HepG2 (cell line): ENCODE measurements at regions not wholly inside any gene's neighbourhood (a gene's known extent, or its start where the extent isn't known, plus 50 kb on each side); places are given as distances from the start of the nearest gene placed in this dataset.
A peak's percentile ranks its signal among the peaks of the same experiment; 100 is the strongest.

Source experiments
- ATAC-seq: fragments of 200-7000 bp; cut with Tn5 transposase; 3 replicates; pipeline ENCODE4 v1.9.1; 2020; ENCODE audit warnings: mild to moderate bottlenecking, moderate library complexity
- BruUV-seq: library from RNA; stranded (reverse); fragments of 400-500 nt; replicated peaks from 2 replicates; lab custom pipeline; 2021; lab: Mats Ljungman, UMichigan
- CTCF ChIA-PET: fragments of 300-600 bp; formaldehyde crosslinking; extraction: SDS; loops from one replicate; lab custom pipeline; 2021; ENCODE audit warnings: low total read pairs, inconsistent platforms, low intra/inter-chr PET ratio; lab: Yijun Ruan, JAX
- POLR2A ChIA-PET: fragments of 350-600 bp; sonication (Branson Sonifier 250); formaldehyde crosslinking; loops from one replicate; lab custom pipeline; 2020; ENCODE audit warnings: antibody characterized with exemption, inconsistent platforms; lab: Yijun Ruan, JAX
- DNase-seq: peaks from one replicate; pipeline ENCODE4 v3.0.0-alpha.2; 2015; ENCODE audit warnings: low spot score
- FAIRE-seq: peaks from 3 replicates; lab custom pipeline; 2011; peaks lifted over from hg19 to GRCh38; lab: Jason Lieb, UNC
- H2AFZ ChIP-seq: one replicate; pipeline ENCODE4 v1.6.1; 2011; ENCODE audit warnings: low read length, inconsistent platforms
- H3K27ac ChIP-seq: fragments of 300-600 bp; 3 replicates; pipeline ENCODE4 v1.8.0; 2011; ENCODE audit warnings: mixed run types, mild to moderate bottlenecking, mixed read lengths, low read length, inconsistent platforms; ENCODE audit not compliant: insufficient read depth; ENCODE audit errors: extremely low read length
- H3K27me3 ChIP-seq, 2 experiments: fragments of 200-600 bp in 1 of 2; 2 replicates in 1 of 2; 3 replicates in 1 of 2; pipeline versions ENCODE4 v1.6.0 to v1.8.0; 2011; ENCODE audit warnings: low read length in 2 of 2, mild to moderate bottlenecking in 2 of 2, moderate library complexity in 2 of 2, inconsistent platforms in 1 of 2; ENCODE audit not compliant: insufficient read depth in 2 of 2, control insufficient read depth in 1 of 2
- H3K36me3 ChIP-seq, 2 experiments: fragments of 200-600 bp in 1 of 2; replicated peaks in 1 of 2; 2 replicates in 1 of 2; 3 replicates in 1 of 2; pipeline versions ENCODE4 v1.5.1 to v1.8.0; 2011; ENCODE audit warnings: low read length in 2 of 2, inconsistent platforms in 1 of 2; ENCODE audit not compliant: insufficient read depth in 2 of 2, control insufficient read depth in 1 of 2
- H3K4me1 ChIP-seq: 2 replicates; pipeline ENCODE4 v1.5.1; 2012; ENCODE audit warnings: low read length, inconsistent platforms; ENCODE audit not compliant: insufficient read depth
- H3K4me2 ChIP-seq: 2 replicates; pipeline ENCODE4 v1.6.0; 2011; ENCODE audit warnings: low read depth, low read length, inconsistent platforms
- H3K4me3 ChIP-seq, 3 experiments: fragments of 200-600 bp in 1 of 3; sonication (generic), shearing (Covaris generic) in 1 of 3; replicated peaks in 1 of 3; 2 replicates each; pipeline ENCODE4 v1.5.1; 2011 to 2016; ENCODE audit warnings: low read length in 3 of 3, inconsistent platforms in 2 of 3, low read depth in 2 of 3, mild to moderate bottlenecking in 2 of 3, control low read depth in 1 of 3, mixed read lengths in 1 of 3; ENCODE audit not compliant: insufficient read depth in 1 of 3
- H3K79me2 ChIP-seq: one replicate; pipeline ENCODE4 v1.6.1; 2011; ENCODE audit warnings: low read length, inconsistent platforms; ENCODE audit not compliant: insufficient read depth
- H3K9ac ChIP-seq: 2 replicates; pipeline ENCODE4 v1.6.0; 2011; ENCODE audit warnings: mild to moderate bottlenecking, low read depth, low read length, inconsistent platforms; ENCODE audit not compliant: insufficient read depth
- H3K9me3 ChIP-seq: 2 replicates; pipeline ENCODE4 v1.5.1; 2012; ENCODE audit warnings: mild to moderate bottlenecking, low read length
- H4K20me1 ChIP-seq: 2 replicates; pipeline ENCODE4 v1.6.0; 2011; ENCODE audit warnings: inconsistent platforms, mild to moderate bottlenecking, low read length, moderate library complexity; ENCODE audit not compliant: insufficient read depth
- ARID5B ChIP-seq: IDR thresholded peaks from 2 replicates; pipeline ENCODE4 v1.4.0; 2020; ENCODE audit warnings: mild to moderate bottlenecking, missing genetic modification reagents
- BCL6 ChIP-seq: IDR thresholded peaks from 2 replicates; pipeline ENCODE4 v1.6.1; 2016; ENCODE audit warnings: missing genetic modification reagents, missing compliant biosample characterization
- FOXK1 ChIP-seq: sonication (generic); formaldehyde crosslinking; IDR thresholded peaks from 2 replicates; pipeline ENCODE4 v1.4.0; 2020; ENCODE audit warnings: low read depth, missing genetic modification reagents, borderline replicate concordance
- HNRNPLL ChIP-seq: fragments of 200-400 bp; formaldehyde crosslinking; IDR thresholded peaks from 2 replicates; pipeline ENCODE4 v1.6.1; 2017; ENCODE audit warnings: mild to moderate bottlenecking, low read depth, low read length; ENCODE audit not compliant: poor library complexity, severe bottlenecking
- HOXA3 ChIP-seq: sonication (generic); formaldehyde crosslinking; IDR thresholded peaks from 2 replicates; pipeline ENCODE4 v1.5.0; 2020; ENCODE audit warnings: missing genetic modification reagents
- KDM2A ChIP-seq: sonication (generic); formaldehyde crosslinking; IDR thresholded peaks from 2 replicates; pipeline ENCODE4 v1.4.0; 2020; ENCODE audit warnings: low read depth, missing genetic modification reagents, borderline replicate concordance
- MAX ChIP-seq: IDR thresholded peaks from 2 replicates; pipeline ENCODE4 v1.6.1; 2012; ENCODE audit warnings: inconsistent platforms
- NR2F6 ChIP-seq, 2 experiments: IDR thresholded peaks; 2 replicates each; pipeline ENCODE4 v1.6.1; 2016; ENCODE audit warnings: antibody characterized with exemption in 1 of 2, mild to moderate bottlenecking in 1 of 2
- SOX13 ChIP-seq, 3 experiments: fragments of 450-650 bp in 1 of 3; sonication (generic) in 1 of 3; formaldehyde crosslinking in 1 of 3; IDR thresholded peaks in 2 of 3; conservative IDR thresholded peaks in 1 of 3; 2 replicates each; pipeline versions ENCODE4 v1.5.0 to v1.6.1; 2016 to 2020; ENCODE audit warnings: antibody characterized with exemption in 1 of 3, mild to moderate bottlenecking in 1 of 3, missing compliant biosample characterization in 1 of 3, missing genetic modification reagents in 1 of 3, moderate library complexity in 1 of 3
- SOX6 ChIP-seq, 2 experiments: fragments of 450-650 bp in 1 of 2; sonication (generic) in 1 of 2; formaldehyde crosslinking in 1 of 2; IDR thresholded peaks; 2 replicates each; pipeline versions ENCODE4 v1.4.0 to v1.6.1; 2017 to 2020; ENCODE audit warnings: antibody characterized with exemption in 1 of 2, mild to moderate bottlenecking in 1 of 2, missing genetic modification reagents in 1 of 2
- ZBTB39 ChIP-seq: sonication (generic); formaldehyde crosslinking; IDR thresholded peaks from 2 replicates; pipeline ENCODE4 v1.5.0; 2020; ENCODE audit warnings: missing genetic modification reagents
- ZFY ChIP-seq: sonication (generic); formaldehyde crosslinking; IDR thresholded peaks from 2 replicates; pipeline ENCODE4 v1.4.0; 2020; ENCODE audit warnings: missing genetic modification reagents
- WGBS: methylation state at CpG from one replicate; pipeline ENCODE4 v1.1.6; 2017; ENCODE audit warnings: low lambda C conversion rate; 5-methylcytosine and 5-hydroxymethylcytosine counted together
- in situ Hi-C: cut with HindIII; loops from 2 replicates; pipeline ENCODE4 v1.10.0; 2017; ENCODE audit warnings: low pct_unique_long_range_greater_than_20kb; ENCODE audit not compliant: extremely low pct_ligation_motif_present
- intact Hi-C: fragments of 100-400 bp; cut with micrococcal nuclease; formaldehyde crosslinking; loops from one replicate; pipeline ENCODE4 v1.10.0; 2022; ENCODE audit not compliant: unreplicated experiment
- TF ChIP-seq, protein P1 (sequence below): sonication (generic); formaldehyde crosslinking; IDR thresholded peaks from 2 replicates; pipeline ENCODE4 v1.5.1; 2020; ENCODE audit warnings: mild to moderate bottlenecking, missing genetic modification reagents, moderate library complexity

DNA sequence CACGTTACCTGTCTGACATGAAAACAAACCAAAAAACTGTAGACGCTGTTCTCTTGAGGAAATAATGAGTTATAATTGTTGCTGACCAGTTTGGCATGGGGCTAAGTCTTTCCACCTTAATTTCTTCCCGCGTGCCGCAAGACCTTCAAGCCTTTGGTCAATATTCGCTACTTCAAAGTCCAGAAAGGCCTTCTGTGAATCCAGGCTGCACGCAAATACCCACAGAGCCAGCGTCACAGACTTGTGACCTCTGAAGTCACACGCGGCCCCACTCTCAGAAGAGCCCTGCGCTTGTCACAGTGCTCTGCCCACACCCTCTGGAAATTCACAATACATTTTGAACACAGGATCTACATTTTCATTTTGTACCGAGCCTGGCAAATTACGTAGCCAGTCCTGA, 275.2 kb downstream of the SHQ1 start:
- H3K9me3 ChIP-seq: no peaks in the 10 kb centered on the region
- H2AFZ ChIP-seq: no peak overlapping the region
- no peaks in the 10 kb centered on the region for H3K79me2 ChIP-seq
- ChIA-PET POLR2A (interaction anchor here (1.1 kb wide), 1 partner anchor 18 kb away, joined by 3 read pairs; no protein-coding TSS in a partner anchor), CTCF (no interaction called here)
- no peak overlapping the region for H3K4me3 ChIP-seq
- no TSS peak for BruUV-seq
- no peaks in the 10 kb centered on the region for H4K20me1 ChIP-seq
- no peak for ATAC-seq
- peak; percentile 38 for DNase-seq
- peak overlapping the region; percentile 89 for H3K27ac ChIP-seq
- no peaks in the 10 kb centered on the region for H3K27me3 ChIP-seq
- intact Hi-C loops (no loop called here), in situ Hi-C loops (no loop called here)
- H3K36me3 ChIP-seq: no peaks in the 10 kb centered on the region
- H3K4me1 ChIP-seq: peaks cover 92% of the 10 kb centered on the region
- H3K4me2 ChIP-seq: peak overlapping the region; percentile 96; the same call in 1 of the 2 replicates
- WGBS: 51% methylated on average over 13 of the region's 13 CpGs
- no peak for FAIRE-seq
- no peak overlapping the region for H3K9ac ChIP-seq
- no peak for TF ChIP-seq NR2F6 (IDR thresholded peaks at IDR 0.05)
- peak; percentile 24; the same call in 1 of the 2 replicates for TF ChIP-seq NR2F6 (CRISPR knock-in tag; IDR thresholded peaks at IDR 0.05)
- peak; percentile 80 for TF ChIP-seq HOXA3
- TF ChIP-seq MAX: peak; percentile 66; the same call in 1 of the 2 replicates
- TF ChIP-seq ZBTB39: no peak
- TF ChIP-seq FOXK1 (CRISPR knock-in tag): no peak
- TF ChIP-seq SOX13 (IDR thresholded peaks at IDR 0.05): no peak
- no peak for TF ChIP-seq SOX13 (CRISPR knock-in tag; conservative IDR thresholded peaks at IDR 0.05 in 1 of 2, IDR thresholded peaks at IDR 0.05 in 1 of 2)
- TF ChIP-seq, protein P1, sequence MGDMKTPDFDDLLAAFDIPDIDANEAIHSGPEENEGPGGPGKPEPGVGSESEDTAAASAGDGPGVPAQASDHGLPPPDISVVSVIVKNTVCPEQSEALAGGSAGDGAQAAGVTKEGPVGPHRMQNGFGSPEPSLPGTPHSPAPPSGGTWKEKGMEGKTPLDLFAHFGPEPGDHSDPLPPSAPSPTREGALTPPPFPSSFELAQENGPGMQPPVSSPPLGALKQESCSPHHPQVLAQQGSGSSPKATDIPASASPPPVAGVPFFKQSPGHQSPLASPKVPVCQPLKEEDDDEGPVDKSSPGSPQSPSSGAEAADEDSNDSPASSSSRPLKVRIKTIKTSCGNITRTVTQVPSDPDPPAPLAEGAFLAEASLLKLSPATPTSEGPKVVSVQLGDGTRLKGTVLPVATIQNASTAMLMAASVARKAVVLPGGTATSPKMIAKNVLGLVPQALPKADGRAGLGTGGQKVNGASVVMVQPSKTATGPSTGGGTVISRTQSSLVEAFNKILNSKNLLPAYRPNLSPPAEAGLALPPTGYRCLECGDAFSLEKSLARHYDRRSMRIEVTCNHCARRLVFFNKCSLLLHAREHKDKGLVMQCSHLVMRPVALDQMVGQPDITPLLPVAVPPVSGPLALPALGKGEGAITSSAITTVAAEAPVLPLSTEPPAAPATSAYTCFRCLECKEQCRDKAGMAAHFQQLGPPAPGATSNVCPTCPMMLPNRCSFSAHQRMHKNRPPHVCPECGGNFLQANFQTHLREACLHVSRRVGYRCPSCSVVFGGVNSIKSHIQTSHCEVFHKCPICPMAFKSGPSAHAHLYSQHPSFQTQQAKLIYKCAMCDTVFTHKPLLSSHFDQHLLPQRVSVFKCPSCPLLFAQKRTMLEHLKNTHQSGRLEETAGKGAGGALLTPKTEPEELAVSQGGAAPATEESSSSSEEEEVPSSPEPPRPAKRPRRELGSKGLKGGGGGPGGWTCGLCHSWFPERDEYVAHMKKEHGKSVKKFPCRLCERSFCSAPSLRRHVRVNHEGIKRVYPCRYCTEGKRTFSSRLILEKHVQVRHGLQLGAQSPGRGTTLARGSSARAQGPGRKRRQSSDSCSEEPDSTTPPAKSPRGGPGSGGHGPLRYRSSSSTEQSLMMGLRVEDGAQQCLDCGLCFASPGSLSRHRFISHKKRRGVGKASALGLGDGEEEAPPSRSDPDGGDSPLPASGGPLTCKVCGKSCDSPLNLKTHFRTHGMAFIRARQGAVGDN: peak; percentile 48
- TF ChIP-seq ZFY (CRISPR knock-in tag): 0 out of 2 replicates have a peak, but pooled peaks have one; percentile 19
- TF ChIP-seq KDM2A (CRISPR knock-in tag): 0 out of 2 replicates have a peak, but pooled peaks have one; percentile 15
- no peak for TF ChIP-seq SOX6 (IDR thresholded peaks at IDR 0.05)
- TF ChIP-seq SOX6 (CRISPR knock-in tag; IDR thresholded peaks at IDR 0.05): 0 out of 2 replicates have a peak, but pooled peaks have one; percentile 10
- peak; percentile 21 for TF ChIP-seq HNRNPLL
- TF ChIP-seq ARID5B (CRISPR knock-in tag): peak; percentile 44; the same call in 1 of the 2 replicates
- 0 out of 2 replicates have a peak, but pooled peaks have one; percentile 26 for TF ChIP-seq BCL6 (CRISPR knock-in tag)
